GM12864 (cell line): ENCODE measurements at regions not wholly inside any gene's neighbourhood (a gene's known extent, or its start where the extent isn't known, plus 50 kb on each side); places are given as distances from the start of the nearest gene placed in this dataset.

Source experiments
- DNase-seq: peaks from one replicate; pipeline ENCODE4 v3.0.0-alpha.2; 2011; ENCODE audit warnings: low read depth
- H3K4me3 ChIP-seq: 2 replicates; pipeline ENCODE4 v1.5.1; 2011; ENCODE audit warnings: mild to moderate bottlenecking, low read depth, low read length, control low read depth
- CTCF ChIP-seq: IDR thresholded peaks from 2 replicates; pipeline ENCODE4 v1.5.1; 2011; ENCODE audit warnings: low read depth, mild to moderate bottlenecking, moderate library complexity, low read length, control low read depth, inconsistent platforms; ENCODE audit errors: missing control alignments

GRCh38 chr14:43479596-43480195, 1027.4 kb downstream of the FSCB start:
- TF ChIP-seq CTCF, result no peak
- DNase-seq, result no peak
- H3K4me3 ChIP-seq, result no peak overlapping the region

- no peak for TF ChIP-seq CTCF
- no peak overlapping the region for H3K4me3 ChIP-seq
- no peak for DNase-seq
Observed at GRCh38 chr14:43476822-43477221, 1030.3 kb downstream of the FSCB start.

GRCh38 chr14:43475757-43476156, 1031.3 kb downstream of the FSCB start:
- DNase-seq, result no peak
- TF ChIP-seq CTCF, result no peak
- H3K4me3 ChIP-seq, result no peak overlapping the region

- no peak for TF ChIP-seq CTCF
Observed at GRCh38 chr14:43471595-43471994, 1035.5 kb downstream of the FSCB start.

GRCh38 chr14:43464968-43465367, 1042.1 kb downstream of the FSCB start:
- DNase-seq, result no peak
- H3K4me3 ChIP-seq, result no peak overlapping the region
- TF ChIP-seq CTCF, result no peak

More at GRCh38 chr14:43471595-43471994, 1035.5 kb downstream of the FSCB start:
- DNase-seq, result no peak
- no peak overlapping the region for H3K4me3 ChIP-seq

- no peak overlapping the region for H3K4me3 ChIP-seq
- DNase-seq, result no peak
- no peak for TF ChIP-seq CTCF
Observed at GRCh38 chr14:43449291-43449690, 1057.8 kb downstream of the FSCB start.

GRCh38 chr14:43438056-43438455, 1069.0 kb downstream of the FSCB start:
- DNase-seq, result no peak
- no peak overlapping the region for H3K4me3 ChIP-seq
- no peak for TF ChIP-seq CTCF
